Stimulated activated effector memory CD8-positive, alpha-beta T cell treated with anti-CD3 and anti-CD28 coated beads, Interleukin-12 subunit alpha, Interleukin-12 subunit beta, amount 100 ng/mL, for 72 hours (primary cell): ENCODE measurements at regions not wholly inside any gene's neighbourhood (a gene's known extent, or its start where the extent isn't known, plus 50 kb on each side); places are given as distances from the start of the nearest gene placed in this dataset.
"Not testable (repeated sequence)": the region's sequence is repeated elsewhere in the genome, so short reads cannot be mapped to it uniquely, and the experiment has no call there.

Experiments
- ATAC-seq: fragments of 150-1000 bp; cut with Tn5 transposase; 2 replicates; pipeline ENCODE4 v1.10.0; 2021
- DNase-seq, 2 donors: peaks; one replicate each; pipeline ENCODE4 v3.0.0; 2021 to 2022; ENCODE audit warnings: low spot score in 2 of 2
- H3K27ac Mint-ChIP-seq: one replicate; pipeline ENCODE4 v1.8.0; 2022; ENCODE audit warnings: mild to moderate bottlenecking, mixed read lengths
- H3K36me3 Mint-ChIP-seq: one replicate; pipeline ENCODE4 v1.8.0; 2022; ENCODE audit warnings: mild to moderate bottlenecking, mixed read lengths
- H3K4me1 Mint-ChIP-seq: one replicate; pipeline ENCODE4 v1.8.0; 2022; ENCODE audit warnings: mixed read lengths
- H3K4me3 Mint-ChIP-seq: one replicate; pipeline ENCODE4 v1.8.0; 2022; ENCODE audit warnings: mild to moderate bottlenecking, mixed read lengths
- H3K9me3 Mint-ChIP-seq: one replicate; pipeline ENCODE4 v1.8.0; 2022; ENCODE audit warnings: mixed read lengths

DNA sequence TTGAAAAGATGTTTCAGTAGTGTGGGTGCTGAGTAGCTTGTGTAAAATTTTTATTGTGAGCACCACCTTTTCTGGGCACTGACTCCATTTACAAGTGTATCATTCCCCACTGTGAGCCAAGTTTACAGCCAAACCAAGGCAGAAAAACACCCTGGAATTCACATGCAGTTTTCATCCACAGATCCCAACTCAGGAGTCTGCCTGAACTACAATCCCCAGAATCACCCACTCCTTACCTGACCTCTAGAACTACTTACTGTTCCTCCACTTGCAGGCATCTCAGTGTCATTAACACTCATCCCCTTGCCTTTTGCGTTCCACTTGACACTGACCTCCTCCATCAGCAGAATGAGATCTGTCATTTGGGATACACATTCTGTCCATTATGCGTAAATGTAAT is 2042.6 kb upstream of the CDH6 start:
- Mint-ChIP-seq H3K4me3 (no peak overlapping the region), H3K4me1 (no peaks in the 10 kb centered on the region), H3K9me3 (peaks cover 32% of the 10 kb centered on the region), H3K36me3 (no peaks in the 10 kb centered on the region), H3K27ac (no peak overlapping the region)
- DNase-seq (no peak), ATAC-seq (no peak)

DNA sequence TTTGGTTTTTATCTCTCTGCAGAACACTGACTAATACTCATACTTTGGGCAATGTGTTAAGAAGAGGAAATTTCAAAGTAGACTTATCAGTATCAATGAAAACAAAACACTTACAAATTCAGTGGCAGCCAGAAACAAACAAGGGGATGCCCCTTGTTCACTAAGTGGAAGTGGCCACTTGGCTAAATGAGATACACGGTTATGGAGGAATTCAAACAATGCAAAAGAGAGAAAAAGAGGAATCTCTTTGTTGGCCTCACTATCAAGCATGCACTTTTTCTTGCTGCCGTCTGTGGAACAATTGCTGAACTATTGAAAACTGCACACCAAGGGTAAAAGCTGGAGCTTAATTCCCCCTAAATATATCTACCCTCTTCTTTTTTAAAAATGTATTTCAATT is 2044.9 kb upstream of the CDH6 start:
- Mint-ChIP-seq H3K36me3 (no peaks in the 10 kb centered on the region), H3K4me1 (no peaks in the 10 kb centered on the region), H3K9me3 (peaks cover 24% of the 10 kb centered on the region), H3K4me3 (no peak overlapping the region), H3K27ac (no peak overlapping the region)
- DNase-seq (no peak), ATAC-seq (no peak)

DNA sequence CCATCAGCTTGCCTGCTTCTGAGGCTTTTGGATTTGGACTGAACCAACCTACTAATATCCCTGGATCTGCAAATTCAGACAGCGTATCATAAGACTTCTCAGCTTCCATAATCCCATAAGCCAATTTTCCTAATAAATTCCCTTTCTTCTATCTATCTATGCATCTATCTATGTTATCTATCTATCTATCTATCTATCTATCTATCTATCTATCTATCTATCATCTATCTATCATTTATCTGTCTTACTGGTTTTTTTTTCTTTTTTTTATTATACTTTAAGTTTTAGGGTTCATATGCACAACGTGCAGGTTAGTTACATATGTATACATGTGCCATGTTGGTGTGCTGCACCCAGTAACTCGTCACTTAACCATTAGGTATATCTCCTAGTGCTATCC is 2045.4 kb upstream of the CDH6 start:
- Mint-ChIP-seq H3K4me1 (no peaks in the 10 kb centered on the region), H3K36me3 (no peaks in the 10 kb centered on the region), H3K9me3 (peaks cover 21% of the 10 kb centered on the region), H3K4me3 (no peak overlapping the region), H3K27ac (no peak overlapping the region)
- DNase-seq (no peak), ATAC-seq (no peak)

DNA sequence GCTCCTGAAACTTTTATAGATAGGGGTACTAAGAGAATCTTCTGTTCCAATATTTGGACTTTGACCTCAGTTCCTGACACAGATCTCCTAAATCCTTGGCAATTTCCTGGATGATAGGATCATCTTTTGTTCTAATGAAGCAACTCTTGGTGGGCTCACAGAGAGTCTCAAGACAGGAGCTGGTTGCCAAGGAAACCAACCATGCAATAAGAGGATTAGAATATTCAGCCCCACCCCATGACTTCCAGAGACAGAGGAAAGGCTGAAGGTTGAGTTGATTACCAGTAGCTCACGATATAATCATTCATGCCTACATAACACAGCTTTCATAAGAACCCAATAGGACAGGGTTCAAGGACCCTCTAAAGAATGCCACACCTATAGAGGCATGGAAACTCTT is 2050.2 kb upstream of the CDH6 start:
- H3K9me3 Mint-ChIP-seq = peaks cover 22% of the 10 kb centered on the region
- no peaks in the 10 kb centered on the region for H3K36me3 Mint-ChIP-seq

GRCh38 chr5:29134418-29134817 is 2059.1 kb upstream of the CDH6 start:
- DNase-seq (no peak), ATAC-seq (no peak)
- Mint-ChIP-seq H3K36me3 (no peaks in the 10 kb centered on the region), H3K4me1 (no peaks in the 10 kb centered on the region), H3K27ac (no peak overlapping the region), H3K4me3 (no peak overlapping the region), H3K9me3 (peaks cover 22% of the 10 kb centered on the region)

More for the DNA sequence above, 2050.2 kb upstream of the CDH6 start:
- ATAC-seq = no peak
- no peak for DNase-seq
- no peak overlapping the region for H3K27ac Mint-ChIP-seq
- no peak overlapping the region for H3K4me3 Mint-ChIP-seq
- H3K4me1 Mint-ChIP-seq = no peaks in the 10 kb centered on the region

DNA sequence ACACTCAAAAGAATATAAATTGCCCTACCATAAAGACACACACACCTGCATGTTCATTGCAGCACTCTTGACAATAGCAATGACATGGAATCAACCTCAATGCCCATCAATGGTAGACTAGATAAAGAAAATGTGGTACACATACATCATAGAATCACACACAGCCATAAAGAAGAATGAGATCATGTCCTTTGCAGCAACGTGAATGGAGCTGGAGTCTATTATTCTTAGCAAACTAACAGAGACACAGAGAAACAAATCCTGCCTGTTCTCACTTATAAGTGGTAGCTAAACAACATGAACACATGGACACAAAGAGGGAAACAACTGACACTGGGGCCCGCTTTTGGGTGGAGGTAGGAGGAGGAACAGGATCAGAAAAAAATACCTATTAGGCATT is 2062.2 kb upstream of the CDH6 start:
- H3K27ac Mint-ChIP-seq = no peak overlapping the region
- no peaks in the 10 kb centered on the region for H3K36me3 Mint-ChIP-seq
- H3K4me3 Mint-ChIP-seq = no peak overlapping the region
- peaks cover 17% of the 10 kb centered on the region for H3K9me3 Mint-ChIP-seq
- no peaks in the 10 kb centered on the region for H3K4me1 Mint-ChIP-seq
- DNase-seq (no peak), ATAC-seq (no peak)

- H3K27ac Mint-ChIP-seq = no peak overlapping the region
- no peak for DNase-seq
- H3K9me3 Mint-ChIP-seq = peaks cover 17% of the 10 kb centered on the region
- no peaks in the 10 kb centered on the region for H3K36me3 Mint-ChIP-seq
- no peak overlapping the region for H3K4me3 Mint-ChIP-seq
- ATAC-seq = no peak
- no peaks in the 10 kb centered on the region for H3K4me1 Mint-ChIP-seq
Observed at GRCh38 chr5:29130786-29131185, 2062.7 kb upstream of the CDH6 start.

- not testable (repeated sequence) for H3K36me3 Mint-ChIP-seq, H3K4me1 Mint-ChIP-seq, H3K27ac Mint-ChIP-seq, ATAC-seq, DNase-seq, H3K4me3 Mint-ChIP-seq
- peaks cover 20% of the 10 kb centered on the region for H3K9me3 Mint-ChIP-seq
Observed at GRCh38 chr5:29127524-29128156, 2065.8 kb upstream of the CDH6 start.

DNA sequence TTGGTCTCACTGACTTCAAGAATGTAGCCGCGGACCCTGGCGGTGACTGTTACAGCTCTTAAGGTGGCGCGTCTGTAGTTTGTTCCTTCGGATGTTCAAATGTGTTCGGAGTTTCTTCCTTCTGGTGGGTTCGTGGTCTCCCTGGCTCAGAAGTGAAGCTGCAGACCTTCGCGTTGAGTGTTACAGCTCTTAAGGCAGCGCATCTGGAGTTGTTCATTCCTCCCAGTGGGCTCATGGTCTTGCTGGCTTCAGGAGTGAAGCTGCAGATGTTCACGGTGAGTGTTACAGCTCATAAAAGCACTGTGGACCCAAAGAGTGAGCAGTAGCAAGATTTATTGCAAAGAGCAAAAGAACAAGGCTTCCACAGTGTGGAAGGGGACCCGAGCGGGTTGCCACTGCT is 2067.0 kb upstream of the CDH6 start:
- not testable (repeated sequence) for DNase-seq, H3K4me3 Mint-ChIP-seq, H3K27ac Mint-ChIP-seq, ATAC-seq, H3K36me3 Mint-ChIP-seq, H3K4me1 Mint-ChIP-seq
- H3K9me3 Mint-ChIP-seq = peaks cover 23% of the 10 kb centered on the region

- Mint-ChIP-seq H3K36me3 (no peaks in the 10 kb centered on the region), H3K4me1 (no peaks in the 10 kb centered on the region), H3K27ac (no peak overlapping the region), H3K9me3 (peaks cover 21% of the 10 kb centered on the region), H3K4me3 (no peak overlapping the region)
- ATAC-seq = no peak
- no peak for DNase-seq
Observed at GRCh38 chr5:29122306-29122705, 2071.2 kb upstream of the CDH6 start.

- H3K4me1 Mint-ChIP-seq = no peaks in the 10 kb centered on the region
- H3K27ac Mint-ChIP-seq = no peak overlapping the region
Observed at GRCh38 chr5:29114331-29114768, 2076.0 kb upstream of the CDH9 start.

DNA sequence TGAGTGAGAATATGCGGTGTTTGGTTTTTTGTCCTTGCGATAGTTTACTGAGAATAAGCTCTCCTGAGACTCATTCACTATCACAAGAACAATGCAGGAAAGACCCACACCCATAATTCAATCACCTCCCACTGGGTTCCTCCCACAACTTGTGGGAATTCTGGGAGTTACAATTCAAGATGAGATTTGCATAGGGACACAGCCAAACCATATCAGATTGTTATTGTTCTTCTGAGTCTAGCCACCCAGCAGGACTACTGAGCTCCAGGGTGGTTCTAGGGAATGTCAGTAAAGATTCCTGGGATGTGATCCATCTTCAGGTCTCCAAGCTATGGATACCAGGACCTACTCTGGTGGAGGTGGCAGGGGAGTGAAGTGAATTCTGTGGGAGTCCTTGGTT is 2075.1 kb upstream of the CDH9 start:
- no peak for ATAC-seq
- Mint-ChIP-seq H3K4me1 (no peaks in the 10 kb centered on the region), H3K36me3 (no peaks in the 10 kb centered on the region), H3K9me3 (peaks cover 30% of the 10 kb centered on the region), H3K27ac (no peak overlapping the region), H3K4me3 (no peak overlapping the region)
- DNase-seq = no peak

More at GRCh38 chr5:29114331-29114768, 2076.0 kb upstream of the CDH9 start:
- H3K9me3 Mint-ChIP-seq = peaks cover 28% of the 10 kb centered on the region
- no peaks in the 10 kb centered on the region for H3K36me3 Mint-ChIP-seq
- no peak for DNase-seq
- no peak overlapping the region for H3K4me3 Mint-ChIP-seq
- ATAC-seq = no peak

- no peak for ATAC-seq
- Mint-ChIP-seq H3K27ac (no peak overlapping the region), H3K9me3 (peaks cover 17% of the 10 kb centered on the region), H3K36me3 (no peaks in the 10 kb centered on the region), H3K4me3 (no peak overlapping the region), H3K4me1 (no peaks in the 10 kb centered on the region)
- no peak for DNase-seq
Observed at GRCh38 chr5:29099585-29099984, 2061.2 kb upstream of the CDH9 start.

GRCh38 chr5:29089591-29090130 is 2051.3 kb upstream of the CDH9 start:
- H3K27ac Mint-ChIP-seq = no peak overlapping the region
- no peaks in the 10 kb centered on the region for H3K36me3 Mint-ChIP-seq
- H3K9me3 Mint-ChIP-seq = peaks cover 25% of the 10 kb centered on the region
- no peak overlapping the region for H3K4me3 Mint-ChIP-seq
- no peaks in the 10 kb centered on the region for H3K4me1 Mint-ChIP-seq
- ATAC-seq = no peak
- DNase-seq = no peak

- Mint-ChIP-seq H3K36me3 (no peaks in the 10 kb centered on the region), H3K27ac (no peak overlapping the region), H3K4me1 (no peaks in the 10 kb centered on the region), H3K9me3 (peaks cover 40% of the 10 kb centered on the region), H3K4me3 (no peak overlapping the region)
- no peak for DNase-seq
- no peak for ATAC-seq
Observed at GRCh38 chr5:29085142-29085541, 2046.8 kb upstream of the CDH9 start.

DNA sequence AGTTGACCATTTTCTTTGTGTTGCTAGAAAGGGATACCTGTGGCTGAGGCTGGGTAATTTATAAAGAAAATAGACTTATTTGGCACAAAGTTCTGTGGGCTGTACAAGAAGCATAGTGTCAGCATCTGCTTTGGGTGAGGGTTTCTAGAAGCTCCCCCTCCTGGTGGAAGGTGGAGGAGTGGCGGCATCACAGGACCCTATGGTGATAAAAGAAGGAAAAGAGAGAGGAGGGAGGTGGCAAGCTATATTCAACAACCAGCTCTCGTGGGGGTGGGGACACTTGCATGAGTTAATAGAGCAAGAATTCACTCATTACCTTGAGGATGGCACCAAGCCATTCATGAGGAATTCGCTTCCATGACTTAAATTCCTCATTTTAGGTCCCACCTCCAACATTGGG is 2041.4 kb upstream of the CDH9 start:
- DNase-seq = no peak
- Mint-ChIP-seq H3K9me3 (peaks cover 27% of the 10 kb centered on the region), H3K36me3 (no peaks in the 10 kb centered on the region), H3K4me3 (no peak overlapping the region), H3K27ac (no peak overlapping the region), H3K4me1 (no peaks in the 10 kb centered on the region)
- no peak for ATAC-seq
